T47D (cell line): ENCODE measurements at regions not wholly inside any gene's neighbourhood (a gene's known extent, or its start where the extent isn't known, plus 50 kb on each side); places are given as distances from the start of the nearest gene placed in this dataset.

Experiments
- DNase-seq, 2 experiments: peaks; one replicate each; pipeline versions ENCODE4 v3.0.0 to v3.0.0-alpha.2; 2011 to 2012; ENCODE audit warnings: low read depth in 1 of 2, low spot score in 1 of 2
- JUND ChIP-seq: IDR thresholded peaks from 2 replicates; pipeline ENCODE4 v1.6.1; 2012; ENCODE audit warnings: low read depth
- in situ Hi-C: cut with HindIII; loops from 2 replicates; pipeline ENCODE4 v1.10.0; 2016; ENCODE audit warnings: low sequenced_read_pairs, low pct_unique_long_range_greater_than_20kb

GRCh38 chr2:139142252-139142880 is 362.2 kb upstream of the NXPH2 start:
- in situ Hi-C loops = no loop called here
- DNase-seq = peak; percentile 6 to 57
- no peak for TF ChIP-seq JUND

GRCh38 chr2:139124271-139124670 is 344.1 kb upstream of the NXPH2 start:
- in situ Hi-C loops = no loop called here
- DNase-seq = no peak
- TF ChIP-seq JUND = no peak

GRCh38 chr2:139123795-139124194 is 343.6 kb upstream of the NXPH2 start:
- in situ Hi-C loops = no loop called here
- DNase-seq = no peak
- TF ChIP-seq JUND = no peak

GRCh38 chr2:139122711-139123158 is 342.5 kb upstream of the NXPH2 start:
- no peak for DNase-seq
- in situ Hi-C loops = no loop called here
- TF ChIP-seq JUND = no peak

GRCh38 chr2:139099721-139100120 is 319.5 kb upstream of the NXPH2 start:
- no peak for TF ChIP-seq JUND
- DNase-seq = no peak
- in situ Hi-C loops = no loop called here

GRCh38 chr2:139098961-139099360 is 318.8 kb upstream of the NXPH2 start:
- TF ChIP-seq JUND = no peak
- no peak for DNase-seq
- in situ Hi-C loops = no loop called here

- TF ChIP-seq JUND = no peak
- in situ Hi-C loops = no loop called here
- DNase-seq = no peak
These were observed 302.9 kb upstream of the NXPH2 start for GRCh38 chr2:139083121-139083520.

GRCh38 chr2:139080244-139080643 is 300.1 kb upstream of the NXPH2 start:
- in situ Hi-C loops = no loop called here
- no peak for TF ChIP-seq JUND
- DNase-seq = no peak

- TF ChIP-seq JUND = no peak
- in situ Hi-C loops = no loop called here
These were observed 299.1 kb upstream of the NXPH2 start for GRCh38 chr2:139079311-139079710.

GRCh38 chr2:139078376-139078775 is 298.2 kb upstream of the NXPH2 start:
- in situ Hi-C loops = no loop called here
- no peak for TF ChIP-seq JUND
- DNase-seq = no peak

More at GRCh38 chr2:139079311-139079710, 299.1 kb upstream of the NXPH2 start:
- no peak for DNase-seq

GRCh38 chr2:139077099-139077737 is 297.0 kb upstream of the NXPH2 start:
- in situ Hi-C loops = no loop called here
- DNase-seq = no peak
- TF ChIP-seq JUND = no peak

- in situ Hi-C loops = no loop called here
- no peak for DNase-seq
- TF ChIP-seq JUND = no peak
These were observed 287.7 kb upstream of the NXPH2 start for GRCh38 chr2:139067874-139068273.

GRCh38 chr2:139067072-139067471 is 286.9 kb upstream of the NXPH2 start:
- TF ChIP-seq JUND = no peak
- in situ Hi-C loops = no loop called here
- no peak for DNase-seq

GRCh38 chr2:139064159-139064558 is 284.0 kb upstream of the NXPH2 start:
- in situ Hi-C loops = no loop called here
- DNase-seq = no peak
- no peak for TF ChIP-seq JUND
